ENCODE measurements at regions not wholly inside any gene's neighbourhood (a gene's known extent, or its start where the extent isn't known, plus 50 kb on each side); places are given as distances from the start of the nearest gene placed in this dataset.

DNA sequence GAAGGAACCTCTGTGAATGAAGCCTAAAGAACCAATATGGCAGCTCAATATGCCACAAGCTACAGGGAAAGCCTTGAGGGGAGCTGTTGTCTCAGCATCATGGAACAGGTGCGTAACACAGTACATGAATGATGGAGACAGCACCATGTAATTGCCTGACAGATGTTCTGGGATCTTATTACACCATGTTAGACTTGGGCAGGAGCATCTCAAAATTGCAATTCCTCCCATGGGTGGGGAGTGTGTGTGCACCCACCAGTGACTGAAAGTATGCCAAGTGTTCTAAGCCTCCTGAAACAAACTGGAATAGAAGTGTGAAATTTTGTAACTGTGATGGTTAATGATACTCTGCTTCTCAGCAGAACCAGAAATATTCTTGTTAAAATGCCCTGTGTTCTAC is 151.0 kb upstream of the SRRM4 start:
- TF ChIP-seq POLR2AphosphoS5 (IDR thresholded peaks at IDR 0.05; ENCODE audit: low read depth, low read length): no peak
- TF ChIP-seq, protein P1, sequence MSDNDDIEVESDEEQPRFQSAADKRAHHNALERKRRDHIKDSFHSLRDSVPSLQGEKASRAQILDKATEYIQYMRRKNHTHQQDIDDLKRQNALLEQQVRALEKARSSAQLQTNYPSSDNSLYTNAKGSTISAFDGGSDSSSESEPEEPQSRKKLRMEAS (IDR thresholded peaks at IDR 0.05): no peak
- TF ChIP-seq, protein P2, sequence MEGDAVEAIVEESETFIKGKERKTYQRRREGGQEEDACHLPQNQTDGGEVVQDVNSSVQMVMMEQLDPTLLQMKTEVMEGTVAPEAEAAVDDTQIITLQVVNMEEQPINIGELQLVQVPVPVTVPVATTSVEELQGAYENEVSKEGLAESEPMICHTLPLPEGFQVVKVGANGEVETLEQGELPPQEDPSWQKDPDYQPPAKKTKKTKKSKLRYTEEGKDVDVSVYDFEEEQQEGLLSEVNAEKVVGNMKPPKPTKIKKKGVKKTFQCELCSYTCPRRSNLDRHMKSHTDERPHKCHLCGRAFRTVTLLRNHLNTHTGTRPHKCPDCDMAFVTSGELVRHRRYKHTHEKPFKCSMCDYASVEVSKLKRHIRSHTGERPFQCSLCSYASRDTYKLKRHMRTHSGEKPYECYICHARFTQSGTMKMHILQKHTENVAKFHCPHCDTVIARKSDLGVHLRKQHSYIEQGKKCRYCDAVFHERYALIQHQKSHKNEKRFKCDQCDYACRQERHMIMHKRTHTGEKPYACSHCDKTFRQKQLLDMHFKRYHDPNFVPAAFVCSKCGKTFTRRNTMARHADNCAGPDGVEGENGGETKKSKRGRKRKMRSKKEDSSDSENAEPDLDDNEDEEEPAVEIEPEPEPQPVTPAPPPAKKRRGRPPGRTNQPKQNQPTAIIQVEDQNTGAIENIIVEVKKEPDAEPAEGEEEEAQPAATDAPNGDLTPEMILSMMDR (IDR thresholded peaks at IDR 0.05; ENCODE audit: control extremely low read depth in 1 of 3, insufficient read depth in 1 of 3, low read depth in 1 of 3, low read length in 3 of 3): no peak
- TF ChIP-seq EZH2 (IDR thresholded peaks at IDR 0.05; ENCODE audit: low read depth, low read length, severe bottlenecking): no peak
- TF ChIP-seq CEBPB (IDR thresholded peaks at IDR 0.05; ENCODE audit: low read depth, low read length): no peak
- no peak for TF ChIP-seq TEAD4 (IDR thresholded peaks at IDR 0.05; ENCODE audit: low read depth, low read length)
- no peak for TF ChIP-seq EP300 (IDR thresholded peaks at IDR 0.05; ENCODE audit: borderline replicate concordance in 1 of 2, low read depth in 2 of 2, low read length in 2 of 2)
- no peak for TF ChIP-seq FOSL1 (IDR thresholded peaks at IDR 0.05; ENCODE audit: insufficient read depth, low read depth, low read length)
- TF ChIP-seq SP1 (IDR thresholded peaks at IDR 0.05; ENCODE audit: low read depth, low read length): no peak
- no peak for TF ChIP-seq JUN (IDR thresholded peaks at IDR 0.05; ENCODE audit: low read depth, low read length)
- TF ChIP-seq CBX5 (IDR thresholded peaks at IDR 0.05; ENCODE audit: low read depth, low read length): no peak
